SK-N-SH treated with all-trans-retinoic acid at 6 μM for 48 hours (cell line): ENCODE measurements at regions not wholly inside any gene's neighbourhood (a gene's known extent, or its start where the extent isn't known, plus 50 kb on each side); places are given as distances from the start of the nearest gene placed in this dataset.
"Not testable (repeated sequence)": the region's sequence is repeated elsewhere in the genome, so short reads cannot be mapped to it uniquely, and the experiment has no call there.

Experiments
- ZNF565 ChIP-seq: fragments of 450-650 bp; formaldehyde crosslinking; conservative IDR thresholded peaks from 2 replicates; pipeline ENCODE4 v1.5.0; 2020; ENCODE audit warnings: low read depth, mild to moderate bottlenecking, moderate library complexity
- TF ChIP-seq, protein P1 (sequence below): fragments of 250-450 bp; sonication (Bioruptor Pico); IDR thresholded peaks from 2 replicates; pipeline ENCODE4 v1.5.1; 2021; ENCODE audit warnings: mild to moderate bottlenecking, moderate library complexity

DNA sequence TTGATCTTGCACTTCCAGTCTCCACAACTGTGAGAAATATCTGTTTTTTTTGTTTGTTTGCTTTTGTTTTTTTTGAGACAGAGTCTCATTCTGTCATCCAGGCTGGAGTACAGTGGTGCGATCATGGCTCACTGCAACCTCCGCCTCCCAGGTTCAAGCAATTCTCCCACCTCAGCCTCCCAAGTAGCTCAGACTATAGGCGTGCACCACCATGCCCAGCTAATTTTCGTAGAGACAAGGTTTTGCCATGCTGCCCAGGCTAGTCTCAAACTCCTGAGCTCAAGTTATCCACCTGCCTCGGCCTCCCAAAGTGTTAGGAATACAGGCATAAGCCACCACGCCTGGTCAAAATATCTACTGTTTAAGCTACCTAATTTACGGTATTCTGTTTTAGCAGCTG is 153.1 kb upstream of the C1QTNF3 start:
- TF ChIP-seq, protein P1, sequence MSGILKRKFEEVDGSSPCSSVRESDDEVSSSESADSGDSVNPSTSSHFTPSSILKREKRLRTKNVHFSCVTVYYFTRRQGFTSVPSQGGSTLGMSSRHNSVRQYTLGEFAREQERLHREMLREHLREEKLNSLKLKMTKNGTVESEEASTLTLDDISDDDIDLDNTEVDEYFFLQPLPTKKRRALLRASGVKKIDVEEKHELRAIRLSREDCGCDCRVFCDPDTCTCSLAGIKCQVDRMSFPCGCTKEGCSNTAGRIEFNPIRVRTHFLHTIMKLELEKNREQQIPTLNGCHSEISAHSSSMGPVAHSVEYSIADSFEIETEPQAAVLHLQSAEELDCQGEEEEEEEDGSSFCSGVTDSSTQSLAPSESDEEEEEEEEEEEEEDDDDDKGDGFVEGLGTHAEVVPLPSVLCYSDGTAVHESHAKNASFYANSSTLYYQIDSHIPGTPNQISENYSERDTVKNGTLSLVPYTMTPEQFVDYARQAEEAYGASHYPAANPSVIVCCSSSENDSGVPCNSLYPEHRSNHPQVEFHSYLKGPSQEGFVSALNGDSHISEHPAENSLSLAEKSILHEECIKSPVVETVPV, result not testable (repeated sequence)
- TF ChIP-seq ZNF565 (CRISPR knock-in tag), result not testable (repeated sequence)
